ELR (cell line): ENCODE measurements at regions not wholly inside any gene's neighbourhood (a gene's known extent, or its start where the extent isn't known, plus 50 kb on each side); places are given as distances from the start of the nearest gene placed in this dataset.
A peak's percentile ranks its signal among the peaks of the same experiment; 100 is the strongest.

Source experiments
- DNase-seq: peaks from one replicate; pipeline ENCODE4 v3.0.0-alpha.2; 2015; ENCODE audit warnings: low read depth

- no peak for DNase-seq
Measured at GRCh38 chr2:75381032-75381431, 179.7 kb downstream of the EVA1A start.

GRCh38 chr2:75379476-75380210 lies 180.3 kb upstream of the TACR1 start:
- DNase-seq, result no peak

GRCh38 chr2:75375646-75376582 lies 176.6 kb upstream of the TACR1 start:
- DNase-seq, result peak; percentile 81

- peak; percentile 25 for DNase-seq
Measured at GRCh38 chr2:75374414-75374957, 175.2 kb upstream of the TACR1 start.

- DNase-seq, result no peak
Measured at GRCh38 chr2:75367401-75367800, 168.1 kb upstream of the TACR1 start.

- no peak for DNase-seq
Measured at GRCh38 chr2:75361486-75361885, 162.2 kb upstream of the TACR1 start.

- no peak for DNase-seq
Measured at GRCh38 chr2:75360945-75361344, 161.6 kb upstream of the TACR1 start.

- no peak for DNase-seq
Measured at GRCh38 chr2:75356865-75357264, 157.5 kb upstream of the TACR1 start.

- DNase-seq, result no peak
Measured at GRCh38 chr2:75353131-75353530, 153.8 kb upstream of the TACR1 start.

GRCh38 chr2:75348307-75348706 lies 149.0 kb upstream of the TACR1 start:
- no peak for DNase-seq

- no peak for DNase-seq
Measured at GRCh38 chr2:75344146-75344545, 144.8 kb upstream of the TACR1 start.

GRCh38 chr2:75342504-75343175 lies 143.3 kb upstream of the TACR1 start:
- DNase-seq, result no peak

- peak; percentile 51 for DNase-seq
Measured at GRCh38 chr2:75340560-75340959, 141.2 kb upstream of the TACR1 start.

GRCh38 chr2:75338461-75338860 lies 139.1 kb upstream of the TACR1 start:
- no peak for DNase-seq

- no peak for DNase-seq
Measured at GRCh38 chr2:75337619-75338018, 138.3 kb upstream of the TACR1 start.

- no peak for DNase-seq
Measured at GRCh38 chr2:75337016-75337415, 137.7 kb upstream of the TACR1 start.

GRCh38 chr2:75336451-75336850 lies 137.1 kb upstream of the TACR1 start:
- no peak for DNase-seq

- no peak for DNase-seq
Measured at GRCh38 chr2:75334076-75334475, 134.8 kb upstream of the TACR1 start.

- no peak for DNase-seq
Measured at GRCh38 chr2:75333646-75334045, 134.3 kb upstream of the TACR1 start.

- DNase-seq, result no peak
Measured at GRCh38 chr2:75328156-75328555, 128.8 kb upstream of the TACR1 start.

- no peak for DNase-seq
Measured at GRCh38 chr2:75327334-75327733, 128.0 kb upstream of the TACR1 start.

GRCh38 chr2:75326645-75327044 lies 127.3 kb upstream of the TACR1 start:
- no peak for DNase-seq
